Inflammatory macrophage treated with lipopolysaccharide for 4 hours (primary cell): ENCODE measurements at regions not wholly inside any gene's neighbourhood (a gene's known extent, or its start where the extent isn't known, plus 50 kb on each side); places are given as distances from the start of the nearest gene placed in this dataset.
A peak's percentile ranks its signal among the peaks of the same experiment; 100 is the strongest.
"Not testable (repeated sequence)": the region's sequence is repeated elsewhere in the genome, so short reads cannot be mapped to it uniquely, and the experiment has no call there.

Source experiments
- DNase-seq: peaks from one replicate; pipeline ENCODE4 v3.0.0-alpha.2; 2020

DNA sequence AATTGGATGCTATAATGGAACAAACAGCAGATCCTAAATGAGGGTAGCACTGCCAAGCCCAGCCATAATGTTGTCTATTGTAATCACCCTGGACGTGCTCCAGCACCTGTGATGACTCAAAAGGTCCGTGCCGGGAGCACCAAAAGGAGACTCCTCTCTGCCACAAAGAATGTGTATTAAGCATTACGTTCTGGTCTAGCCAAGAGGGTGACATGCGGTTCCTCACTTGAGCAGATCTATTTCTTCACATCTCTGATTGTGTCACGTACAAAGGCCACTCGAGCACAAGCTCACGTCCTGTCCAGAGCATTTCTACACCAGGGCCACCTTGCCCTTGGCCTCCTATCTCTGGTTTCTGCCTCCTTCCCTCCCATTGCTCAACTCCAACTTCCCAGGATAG is 219.9 kb upstream of the IRS2 start:
- DNase-seq: no peak

DNA sequence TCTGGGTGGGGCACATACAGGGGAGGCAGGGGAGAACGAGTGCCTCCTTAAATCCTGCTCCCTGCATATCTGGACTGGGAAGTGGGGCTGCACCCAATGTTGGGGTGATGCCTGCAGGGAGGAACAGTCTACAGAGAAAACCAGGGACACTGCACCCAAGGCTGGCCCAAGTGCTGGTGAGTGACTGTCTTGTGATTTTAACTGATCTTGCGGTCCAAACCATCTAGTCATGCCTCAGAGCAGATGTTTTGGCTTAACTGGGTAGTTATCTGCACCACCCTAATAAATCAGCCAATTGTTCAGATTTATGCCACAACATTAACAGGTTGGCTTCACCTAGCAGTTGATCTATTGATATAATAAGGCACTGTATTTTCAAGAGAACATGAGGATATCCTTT is 219.2 kb upstream of the IRS2 start:
- no peak for DNase-seq

DNA sequence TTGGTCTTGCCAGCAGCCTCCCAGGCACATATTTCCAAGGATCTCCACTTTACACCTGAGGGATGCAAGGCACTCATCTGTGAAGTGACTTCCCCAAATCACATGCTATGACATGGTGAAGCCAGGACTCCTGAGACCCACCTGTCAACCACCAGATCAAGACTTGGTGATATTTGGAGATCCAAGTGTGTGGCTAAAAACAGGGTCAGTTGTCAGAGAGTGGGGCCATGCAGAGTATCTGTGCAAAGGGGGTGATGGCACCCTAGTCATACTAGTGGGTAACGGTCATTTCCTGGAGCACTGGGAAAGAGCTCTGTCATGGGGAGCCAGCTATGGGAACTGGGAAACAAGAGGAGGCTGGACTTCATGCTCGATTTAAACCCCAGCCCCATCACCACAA is 218.4 kb upstream of the IRS2 start:
- no peak for DNase-seq

DNA sequence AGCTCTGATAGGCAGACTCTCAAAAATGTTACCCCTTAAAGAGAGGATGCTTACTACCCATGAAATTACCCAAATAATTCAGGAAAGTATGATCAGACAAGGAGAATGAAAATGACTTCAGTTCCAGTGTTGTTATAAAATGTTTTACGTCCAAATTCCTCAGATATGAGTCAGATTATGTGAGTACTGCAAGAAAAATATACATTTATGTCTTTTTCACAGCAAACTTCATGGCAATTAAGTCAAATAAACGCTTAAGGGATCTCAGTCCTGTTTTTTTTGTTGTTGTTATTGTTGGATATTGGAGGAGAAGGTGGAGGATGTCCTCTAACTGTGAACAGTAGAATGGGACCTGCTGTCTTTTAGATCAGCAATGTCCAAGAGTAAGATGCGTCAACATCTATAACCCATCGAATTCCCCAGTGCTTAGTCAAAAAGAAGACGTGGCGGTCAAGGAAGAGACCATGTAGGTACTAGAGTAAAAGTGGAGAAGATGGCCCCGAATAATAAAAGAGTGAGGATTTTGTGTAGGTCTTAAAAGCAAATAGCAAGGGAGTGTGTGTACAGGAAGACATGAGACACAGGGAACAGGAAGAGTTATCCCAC is 215.4 kb upstream of the IRS2 start:
- no peak for DNase-seq

DNA sequence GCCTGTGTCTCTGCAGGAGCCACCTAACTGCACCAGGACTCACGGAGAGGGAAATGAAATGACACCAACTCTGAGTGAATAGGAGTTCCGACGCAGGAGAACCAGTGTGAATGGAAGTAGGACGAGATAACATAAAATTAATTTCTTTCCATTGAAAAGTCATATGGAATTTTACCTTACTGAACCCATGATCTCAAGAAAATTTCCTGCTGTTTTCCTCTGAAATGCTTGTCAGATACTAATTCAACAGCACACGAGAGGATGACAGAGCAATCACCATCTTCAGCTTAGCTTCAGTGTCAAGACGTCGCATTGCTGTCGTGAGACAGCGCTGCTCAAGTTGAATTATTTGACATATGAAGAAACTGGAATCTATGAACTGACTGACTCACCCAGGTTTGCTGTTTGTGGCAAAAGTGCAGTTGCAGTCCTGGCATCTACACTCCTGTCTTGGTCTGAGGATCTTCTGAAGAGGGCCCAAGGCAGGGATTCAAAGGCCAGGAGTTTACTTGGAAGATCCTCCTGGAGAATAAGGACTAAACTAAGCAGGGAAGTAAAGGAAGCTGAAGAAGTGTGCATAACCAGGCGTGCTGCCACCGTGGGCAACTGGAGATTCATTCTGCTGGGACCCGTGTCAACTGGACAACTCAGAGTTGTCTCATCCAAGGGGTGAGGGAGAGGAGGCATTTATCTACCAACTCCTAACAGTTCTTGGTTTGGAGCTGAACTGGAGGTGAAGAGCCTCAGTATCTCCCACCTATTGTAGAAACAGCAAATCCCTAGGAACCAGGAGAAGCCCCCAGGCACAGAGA is 214.4 kb upstream of the IRS2 start:
- no peak for DNase-seq

DNA sequence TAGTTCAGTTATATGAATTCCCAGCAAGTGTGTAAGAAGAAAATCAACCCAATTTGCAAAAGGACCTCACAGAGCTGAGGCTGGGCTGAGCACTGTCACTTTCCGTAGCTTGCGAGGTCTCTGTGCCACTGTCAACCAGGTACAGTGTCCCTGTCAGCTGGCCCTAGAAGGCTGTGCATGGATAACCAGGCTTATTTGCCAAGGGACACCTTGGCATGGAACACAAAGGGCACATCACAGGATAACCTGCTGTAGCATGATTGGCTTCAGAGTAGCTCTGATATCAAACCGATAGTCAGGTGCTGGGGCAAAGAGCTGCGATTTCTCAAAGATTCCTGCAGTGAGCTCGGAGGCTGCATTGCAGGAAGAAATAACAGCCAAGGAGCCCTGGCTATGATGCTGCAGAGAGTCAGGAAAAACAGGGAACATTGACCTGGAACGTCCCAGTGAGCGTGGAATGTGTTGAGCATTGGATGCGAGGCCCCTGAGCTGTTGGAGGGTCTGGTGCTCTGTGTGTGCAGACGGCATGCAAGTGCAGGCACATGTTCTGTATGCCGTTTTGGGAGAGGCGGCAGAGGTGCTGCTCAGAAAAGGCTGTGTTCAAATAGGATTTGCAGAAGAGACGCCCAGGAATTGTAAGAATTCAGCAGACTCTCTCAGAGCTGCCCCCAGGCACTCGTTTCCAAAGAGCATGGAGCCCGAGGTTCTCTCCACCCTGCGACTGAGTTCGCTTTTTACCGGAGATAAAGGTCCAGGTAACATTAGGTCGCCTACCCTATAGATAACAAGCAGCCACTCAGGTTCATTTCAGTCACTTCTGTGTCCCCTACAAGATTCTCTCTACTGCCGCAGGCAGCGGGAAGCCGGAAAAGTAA is 213.5 kb upstream of the IRS2 start:
- DNase-seq: no peak

DNA sequence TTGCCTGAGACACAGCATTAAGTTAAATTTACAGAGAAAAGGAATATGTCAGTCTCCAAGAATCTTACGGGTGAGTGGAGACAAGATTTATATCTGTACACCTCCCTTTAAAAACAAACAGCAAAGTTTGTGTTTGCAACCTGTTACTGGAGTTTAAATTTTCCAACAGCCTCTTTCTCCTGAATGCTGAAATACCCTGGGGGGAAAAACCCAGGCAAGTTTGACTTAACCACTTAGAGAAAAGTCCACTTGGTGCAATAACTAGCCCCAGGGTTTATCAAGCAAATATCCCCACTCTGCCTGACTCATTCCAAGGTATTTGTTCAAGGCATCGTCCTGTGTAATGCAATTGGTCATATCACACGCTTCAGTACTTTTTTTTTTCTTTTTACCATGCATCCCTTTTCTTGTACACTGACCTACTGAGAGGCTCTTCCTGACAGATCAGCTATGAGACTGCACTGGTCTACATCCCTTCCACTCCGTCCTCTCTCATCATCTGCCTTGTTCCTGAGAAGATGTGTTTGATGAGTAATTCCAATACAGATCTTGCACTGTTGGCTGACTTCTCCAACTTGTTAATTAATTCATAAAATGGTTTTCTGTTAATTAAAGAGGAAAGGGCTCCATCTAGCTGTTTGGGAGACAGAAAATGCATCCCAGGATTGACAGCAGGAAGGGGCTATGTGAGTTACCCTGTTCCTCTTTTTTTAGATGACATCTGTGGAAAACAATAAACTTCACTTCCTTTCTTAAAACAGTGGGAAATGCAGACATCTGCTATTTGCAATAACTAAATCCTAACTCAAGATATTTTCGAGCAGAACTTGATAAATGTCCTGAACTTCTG is 212.5 kb upstream of the IRS2 start:
- peak; percentile 1 for DNase-seq

DNA sequence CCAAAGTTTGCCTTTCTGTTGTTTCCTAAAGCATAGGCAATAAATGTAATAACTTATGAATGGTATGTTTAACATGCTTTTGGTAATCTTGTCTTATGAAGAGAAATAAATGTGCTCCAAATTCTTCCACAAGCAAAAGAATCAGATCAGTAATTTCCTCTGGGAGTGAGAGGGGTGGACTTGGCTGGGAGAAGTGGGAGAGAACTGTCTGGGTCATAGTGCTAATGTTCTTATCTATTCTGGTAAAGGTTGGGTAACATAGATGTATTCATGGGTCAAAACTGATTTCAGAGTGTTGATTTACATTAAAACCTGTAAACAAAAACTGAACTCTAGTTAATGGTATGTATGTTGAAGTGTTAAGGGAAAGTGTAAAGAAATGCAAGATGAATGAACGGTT is 211.7 kb upstream of the IRS2 start:
- no peak for DNase-seq

DNA sequence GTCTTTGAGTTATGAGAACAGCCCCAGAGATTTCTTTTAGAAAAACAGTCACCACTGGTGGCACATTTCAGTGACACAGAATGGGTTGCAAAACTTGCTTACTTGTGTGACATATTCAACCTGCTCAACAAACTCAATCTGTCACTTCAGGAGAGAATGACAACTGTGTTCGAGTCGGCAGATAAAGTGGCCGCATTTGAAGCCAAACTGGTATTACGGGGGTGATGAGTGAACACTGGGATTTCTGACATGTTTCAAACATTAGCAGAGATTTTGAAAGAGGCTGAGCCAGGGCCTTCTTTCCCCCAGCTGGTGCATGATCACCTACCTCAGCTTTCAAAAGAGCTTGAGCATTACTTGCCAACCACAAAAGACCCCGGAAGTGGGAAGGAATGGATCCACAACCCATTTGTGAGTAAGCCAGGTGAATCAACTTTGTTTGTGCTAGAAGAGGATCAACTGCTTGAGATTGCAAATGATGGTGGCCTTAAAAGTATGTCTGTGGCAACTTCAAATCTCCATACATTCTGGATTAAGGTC is 210.7 kb upstream of the IRS2 start:
- not testable (repeated sequence) for DNase-seq

DNA sequence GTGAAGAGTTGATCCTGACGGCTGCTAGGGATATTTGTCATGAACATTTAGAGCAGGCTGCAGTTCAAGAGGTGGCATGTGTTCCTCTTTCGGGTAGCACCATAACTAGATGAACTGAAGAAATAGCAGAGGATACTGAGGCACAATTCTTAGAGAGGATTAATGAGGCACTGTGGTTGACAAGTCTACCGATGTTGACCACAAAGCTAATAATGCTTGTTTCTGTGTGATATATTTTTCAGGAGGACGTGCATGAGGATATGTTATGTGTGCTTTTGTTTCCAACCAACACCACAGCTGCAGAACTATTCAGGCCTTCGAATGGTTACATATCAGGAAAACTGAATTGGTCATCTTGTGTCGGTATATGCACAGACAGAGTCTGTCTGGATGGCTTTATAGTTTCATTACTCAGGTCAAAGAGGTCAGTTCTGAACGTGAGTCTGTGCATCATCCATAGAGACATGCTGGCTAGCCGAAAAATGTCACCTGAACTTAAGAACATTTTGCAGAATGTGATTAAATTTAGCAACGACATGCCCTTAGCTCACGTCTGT is 210.1 kb upstream of the IRS2 start:
- DNase-seq: no peak

DNA sequence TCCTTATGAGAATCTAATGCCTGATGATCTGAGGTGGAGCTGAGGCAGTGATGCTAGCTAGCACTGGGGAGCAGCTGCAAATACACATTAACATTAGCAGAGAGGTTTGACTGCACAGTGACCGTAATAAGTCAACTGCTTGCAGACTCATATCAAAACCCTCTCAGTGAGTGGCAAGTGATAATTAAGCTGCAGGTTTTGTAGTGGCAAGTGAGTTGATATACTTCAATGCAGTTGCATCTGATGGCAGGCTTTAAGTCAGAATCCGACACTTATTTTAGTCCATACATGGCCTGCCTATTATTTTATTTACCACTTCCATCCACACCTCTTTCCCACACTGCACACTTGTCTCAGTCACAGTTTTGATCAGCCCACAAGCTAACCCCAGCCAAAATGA is 209.2 kb upstream of the IRS2 start:
- DNase-seq: no peak

DNA sequence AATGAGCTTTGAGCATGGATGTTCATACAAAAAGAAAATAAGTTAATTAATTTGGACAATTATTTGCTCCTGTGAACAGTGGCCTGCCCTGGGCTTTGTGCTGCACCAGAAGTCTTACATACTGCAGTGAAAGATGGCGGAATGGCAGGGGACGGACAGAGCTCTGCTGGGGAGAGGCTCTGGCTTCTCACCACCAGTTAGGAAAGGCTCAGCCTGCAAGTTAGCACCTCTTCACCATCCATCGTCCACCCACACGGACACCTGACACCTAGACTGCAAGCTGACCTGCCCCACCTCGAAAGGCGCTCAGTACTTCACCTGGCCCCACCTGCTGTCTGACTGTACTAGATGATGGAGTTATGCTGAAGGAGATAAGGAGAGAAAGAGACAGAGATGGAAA is 203.9 kb upstream of the IRS2 start:
- no peak for DNase-seq

DNA sequence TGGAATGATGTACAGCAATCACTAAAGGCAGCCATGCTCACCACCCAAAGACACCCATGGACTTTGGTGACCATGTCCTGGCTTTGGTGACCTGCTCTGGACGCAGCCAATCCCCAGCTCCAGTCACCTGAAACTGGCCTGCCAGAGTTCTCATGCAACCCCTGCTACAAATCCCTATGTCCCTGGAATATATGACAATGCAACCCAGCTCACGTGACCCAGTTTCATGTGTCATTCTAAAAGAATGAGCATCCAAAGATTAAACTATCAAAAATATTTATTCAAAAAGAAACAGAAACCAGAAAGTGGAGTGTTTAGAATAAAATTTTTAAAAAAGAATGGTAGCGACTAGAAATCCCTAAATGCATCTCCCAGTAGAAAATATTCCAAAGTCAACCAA is 203.3 kb upstream of the IRS2 start:
- DNase-seq: no peak

DNA sequence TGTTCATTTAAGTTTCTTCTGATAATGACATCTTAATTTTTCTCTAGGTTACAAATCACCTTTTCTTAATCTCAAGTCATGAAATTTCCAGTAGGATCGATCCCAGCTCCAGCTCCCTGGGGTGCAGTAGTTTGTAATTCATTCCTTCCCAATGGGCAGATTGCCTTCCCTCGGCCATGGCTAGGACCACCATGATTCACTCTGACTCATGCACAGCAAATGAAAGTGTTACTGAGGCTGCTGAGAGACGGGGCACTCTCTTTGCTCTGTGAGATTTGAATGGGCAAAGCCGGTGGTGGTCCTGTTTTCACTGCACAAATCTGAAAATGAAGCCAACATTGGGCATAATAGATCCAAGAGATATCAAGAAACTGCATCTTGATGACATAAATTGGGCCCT is 202.8 kb upstream of the IRS2 start:
- DNase-seq: no peak

DNA sequence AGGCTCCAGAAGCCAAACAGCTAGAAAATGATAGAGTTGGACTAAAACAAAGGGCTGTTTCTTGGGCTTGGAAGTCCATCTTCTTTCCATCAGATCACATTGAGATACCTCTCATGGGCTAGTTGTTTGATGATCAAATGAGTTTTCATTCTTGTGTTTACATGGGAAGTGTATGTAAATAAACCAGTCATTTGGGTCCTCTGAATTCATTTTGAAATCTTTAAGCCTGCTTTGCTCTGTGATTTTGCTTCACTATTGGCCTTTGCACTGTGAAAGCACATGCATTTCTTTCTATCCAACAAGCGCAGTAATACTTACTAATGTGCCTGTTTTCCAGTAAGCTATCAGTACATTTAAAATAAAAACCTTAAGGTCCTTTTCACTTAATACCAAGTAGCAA is 200.5 kb upstream of the IRS2 start:
- DNase-seq: no peak

DNA sequence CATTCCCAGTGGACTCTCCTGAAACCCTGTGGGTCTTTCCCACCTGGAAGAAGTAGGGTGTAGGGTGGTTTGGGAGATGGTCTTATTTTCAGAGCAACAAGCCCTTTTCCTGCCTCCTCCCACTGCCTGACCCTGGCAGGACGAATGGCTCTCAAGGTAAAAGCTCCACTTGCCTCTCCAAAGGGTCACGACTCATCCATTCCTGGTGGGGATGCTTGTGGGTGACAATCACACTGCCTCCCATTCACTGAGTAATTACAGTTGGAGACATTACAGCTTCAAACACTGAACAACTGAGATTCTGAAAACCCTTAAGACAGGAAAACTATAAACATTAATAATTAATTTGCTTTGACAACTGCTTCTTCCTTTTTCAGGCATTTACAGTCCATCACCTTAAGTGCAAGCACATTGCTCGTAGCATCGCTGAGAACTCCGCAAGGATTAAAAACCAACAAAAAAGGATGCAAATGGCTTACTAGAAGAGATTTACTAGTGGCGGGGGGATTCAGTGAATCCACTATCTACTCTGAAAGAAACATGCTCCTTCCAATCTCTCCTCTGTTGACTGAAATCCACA is 199.6 kb upstream of the IRS2 start:
- DNase-seq: no peak

DNA sequence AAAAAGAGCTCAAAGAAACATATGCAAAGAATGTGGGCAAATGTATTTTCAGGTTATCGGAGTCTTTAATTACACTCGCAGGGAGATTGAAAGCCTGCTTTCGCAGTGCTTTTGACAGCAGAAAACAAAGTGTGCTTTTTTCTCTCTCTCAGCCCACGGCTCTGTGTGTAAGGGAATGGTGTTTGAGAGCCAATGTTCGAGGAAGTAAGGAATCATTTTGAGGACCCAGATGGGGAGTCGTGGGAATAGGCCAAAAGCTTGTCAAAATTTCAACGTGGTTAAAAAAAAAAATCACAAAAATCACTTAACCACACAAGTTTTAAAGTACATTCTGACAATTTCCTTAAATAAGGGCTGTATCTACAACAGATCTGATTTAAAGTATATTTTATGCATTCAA is 197.1 kb upstream of the IRS2 start:
- DNase-seq: no peak

DNA sequence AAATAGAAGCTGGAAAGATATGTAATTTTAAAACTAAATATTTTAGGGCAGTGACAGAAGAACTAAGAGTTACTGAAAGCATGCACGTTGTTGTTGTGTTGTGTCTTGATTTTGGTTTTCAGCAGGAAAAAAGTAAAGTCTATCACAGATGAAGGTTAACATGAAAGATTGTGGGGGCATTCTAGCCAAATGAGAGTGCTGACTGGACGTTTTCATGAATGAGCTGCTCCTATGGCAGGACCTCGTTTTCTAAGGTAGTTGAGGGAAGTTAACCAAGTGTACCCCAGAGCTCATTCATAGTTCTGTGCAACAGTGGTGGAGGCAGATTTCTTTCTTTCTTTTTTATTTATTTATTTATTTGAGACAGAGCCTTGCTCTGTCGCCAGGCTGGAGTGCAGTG is 194.6 kb upstream of the IRS2 start:
- no peak for DNase-seq

DNA sequence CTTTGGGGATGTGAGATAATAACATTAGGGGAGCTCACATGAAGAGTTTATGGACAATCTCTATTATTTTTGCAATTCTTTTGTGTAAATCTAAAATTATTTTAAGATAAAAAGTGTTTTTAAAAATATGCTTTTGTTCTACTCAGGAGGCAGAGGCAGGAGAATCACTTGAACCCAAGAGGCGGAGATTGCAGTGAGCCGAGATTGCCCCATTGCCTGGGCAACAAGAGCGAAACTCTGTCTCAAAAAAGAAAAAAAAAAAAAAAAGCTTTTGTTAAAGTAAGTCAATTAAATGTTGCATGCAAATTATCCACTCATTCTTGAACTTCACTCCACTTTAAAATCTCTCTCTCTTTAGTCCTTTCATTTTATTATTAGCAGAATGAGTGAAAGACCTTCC is 193.3 kb upstream of the IRS2 start:
- DNase-seq: not testable (repeated sequence)

DNA sequence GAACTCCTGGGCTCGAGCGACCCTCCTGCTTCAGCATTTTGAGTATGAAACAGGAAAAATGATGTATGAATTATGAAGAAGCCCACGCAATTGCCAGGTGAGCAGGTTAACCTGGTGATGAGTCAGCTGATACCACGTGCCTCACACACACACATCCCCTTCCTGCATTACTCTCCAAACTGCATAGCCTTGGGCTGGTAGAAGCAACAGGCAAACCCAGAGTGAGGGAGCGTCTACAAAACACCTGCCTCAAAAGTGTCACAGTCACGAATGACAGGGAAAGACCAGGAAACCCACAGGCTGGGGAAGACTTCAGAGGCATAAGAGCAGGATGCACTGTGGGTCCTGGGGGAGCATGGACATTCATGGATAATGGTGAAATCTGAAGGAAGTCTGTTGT is 192.8 kb upstream of the IRS2 start:
- no peak for DNase-seq

DNA sequence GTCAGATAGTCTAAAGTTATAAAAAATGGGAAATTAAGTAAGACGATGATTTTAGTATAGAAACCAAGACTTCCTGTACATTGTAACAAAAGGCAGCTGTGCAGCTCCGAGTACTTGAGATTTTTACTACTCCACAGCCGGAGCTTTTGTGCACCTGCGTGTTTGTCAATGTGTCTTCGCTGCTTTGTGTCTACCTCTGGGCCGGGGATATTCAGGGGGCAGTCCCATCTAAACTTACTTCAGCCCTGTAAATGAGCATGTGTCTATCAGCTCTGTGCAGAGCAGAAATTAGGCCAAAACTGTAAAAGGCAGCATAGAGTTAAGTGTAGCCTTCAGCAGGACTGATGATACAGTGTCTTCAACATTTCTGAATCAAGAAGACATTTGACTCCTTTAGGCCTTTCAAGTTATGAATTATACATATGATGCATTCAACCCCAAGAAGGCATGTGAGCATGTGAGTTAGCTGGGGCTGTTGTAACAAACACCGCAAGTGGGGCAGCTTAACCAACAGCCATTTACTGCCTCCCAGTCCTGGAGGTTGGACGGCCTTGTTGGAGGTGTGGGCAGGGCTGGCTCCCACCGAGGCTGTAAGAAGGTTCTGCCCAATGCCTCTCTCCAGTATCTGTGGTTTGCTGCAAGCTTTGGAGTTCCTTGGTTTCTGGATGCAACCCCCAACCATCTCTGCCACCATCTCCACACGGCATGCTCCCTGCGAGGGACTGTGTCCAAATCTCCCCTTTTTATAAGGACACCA is 191.0 kb upstream of the IRS2 start:
- no peak for DNase-seq
